SK-N-SH (cell line): ENCODE measurements at regions not wholly inside any gene's neighbourhood (a gene's known extent, or its start where the extent isn't known, plus 50 kb on each side); places are given as distances from the start of the nearest gene placed in this dataset.
"Not testable (repeated sequence)": the region's sequence is repeated elsewhere in the genome, so short reads cannot be mapped to it uniquely, and the experiment has no call there.

ENCODE experiments used
- CTCF ChIA-PET: fragments of 300-600, 350-600 bp; formaldehyde crosslinking; extraction: SDS; loops from one replicate; lab custom pipeline; 2021; lab: Yijun Ruan, JAX
- POLR2A ChIA-PET: fragments of 350-600 bp; sonication (Branson Sonifier 250); formaldehyde crosslinking; extraction: SDS; loops from one replicate; lab custom pipeline; 2020; ENCODE audit warnings: antibody characterized with exemption, inconsistent platforms; lab: Yijun Ruan, JAX
- DNase-seq: peaks from one replicate; pipeline ENCODE4 v3.0.0; 2012
- H2AFZ ChIP-seq: fragments of 200-600 bp; sonication (generic); 2 replicates; pipeline ENCODE4 v1.8.1; 2016; ENCODE audit warnings: antibody characterized with exemption, mild to moderate bottlenecking, low read depth
- H3F3A ChIP-seq: fragments of 200-600 bp; sonication (generic); replicated peaks from 2 replicates; pipeline ENCODE3; 2016; ENCODE audit warnings: antibody characterized with exemption, mild to moderate bottlenecking; ENCODE audit not compliant: insufficient read depth
- H3K27ac ChIP-seq, 2 experiments: fragments of 200-500 bp in 1 of 2; fragments of 200-600 bp in 1 of 2; sonication (Bioruptor generic) in 1 of 2; sonication (generic), shearing (Covaris generic) in 1 of 2; 2 replicates each; pipeline versions ENCODE4 v1.5.1 to v1.6.1; 2014 to 2016; ENCODE audit warnings: low read depth in 2 of 2, inconsistent platforms in 1 of 2, low read length in 1 of 2, mild to moderate bottlenecking in 1 of 2, mixed read lengths in 1 of 2
- H3K27me3 ChIP-seq: fragments of 200-600 bp; sonication (generic), shearing (Covaris generic); 2 replicates; pipeline ENCODE4 v1.6.1; 2016; ENCODE audit warnings: mixed run types; ENCODE audit not compliant: insufficient read depth
- H3K36me3 ChIP-seq, 2 experiments: fragments of 200-500 bp in 1 of 2; fragments of 200-600 bp in 1 of 2; sonication (Bioruptor generic) in 1 of 2; sonication (generic) in 1 of 2; replicated peaks in 1 of 2; 2 replicates each; pipeline versions ENCODE3 to v1.5.1; 2014 to 2016; ENCODE audit warnings: low read length in 1 of 2, mild to moderate bottlenecking in 1 of 2; ENCODE audit not compliant: insufficient read depth in 2 of 2, control insufficient read depth in 1 of 2
- H3K4me1 ChIP-seq, 2 experiments: fragments of 200-500 bp in 1 of 2; fragments of 200-600 bp in 1 of 2; sonication (Bioruptor generic) in 1 of 2; sonication (generic), shearing (Covaris generic) in 1 of 2; 2 replicates each; pipeline versions ENCODE4 v1.5.1 to v1.6.1; 2014 to 2016; ENCODE audit warnings: low read depth in 1 of 2, low read length in 1 of 2, mixed run types in 1 of 2; ENCODE audit not compliant: insufficient read depth in 2 of 2, control insufficient read depth in 1 of 2
- H3K4me2 ChIP-seq: fragments of 200-600 bp; sonication (generic), shearing (Covaris generic); 2 replicates; pipeline ENCODE4 v1.6.1; 2017; ENCODE audit warnings: mixed run types
- H3K4me3 ChIP-seq, 2 experiments: fragments of 200-500 bp in 1 of 2; fragments of 200-600 bp in 1 of 2; sonication (Bioruptor generic) in 1 of 2; sonication (generic), shearing (Covaris generic) in 1 of 2; 2 replicates each; pipeline versions ENCODE4 v1.5.1 to v1.8.1; 2014 to 2016; ENCODE audit warnings: low read depth in 2 of 2, inconsistent platforms in 1 of 2, low read length in 1 of 2, mild to moderate bottlenecking in 1 of 2, mixed read lengths in 1 of 2, moderate library complexity in 1 of 2
- H3K79me2 ChIP-seq: fragments of 200-600 bp; sonication (generic); 2 replicates; pipeline ENCODE4 v1.8.1; 2017; ENCODE audit warnings: mild to moderate bottlenecking; ENCODE audit not compliant: insufficient read depth
- H3K9ac ChIP-seq: fragments of 200-600 bp; sonication (generic); 2 replicates; pipeline ENCODE4 v1.6.1; 2017; ENCODE audit warnings: mixed run types
- H3K9me2 ChIP-seq: fragments of 200-600 bp; sonication (generic); 2 replicates; pipeline ENCODE4 v1.6.1; 2017; ENCODE audit warnings: mixed run types
- H3K9me3 ChIP-seq: fragments of 200-600 bp; sonication (generic); 2 replicates; pipeline ENCODE4 v1.6.1; 2017; ENCODE audit warnings: mixed run types, mild to moderate bottlenecking, moderate library complexity
- H4K20me1 ChIP-seq: fragments of 200-600 bp; sonication (generic); 2 replicates; pipeline ENCODE4 v1.6.1; 2017; ENCODE audit warnings: mild to moderate bottlenecking, mixed run types; ENCODE audit not compliant: insufficient read depth
- CHD2 ChIP-seq: fragments of 150-350 bp; IDR thresholded peaks from 2 replicates; pipeline ENCODE4 v1.6.1; 2018; ENCODE audit warnings: low read length; ENCODE audit not compliant: partially characterized antibody
- CTCF ChIP-seq: fragments of 200-600 bp; sonication (generic); IDR thresholded peaks from 2 replicates; pipeline ENCODE4 v1.6.1; 2017; ENCODE audit warnings: antibody characterized with exemption, mild to moderate bottlenecking, moderate library complexity
- ELF1 ChIP-seq: IDR thresholded peaks from 2 replicates; pipeline ENCODE4 v1.4.0; 2012
- FOXM1 ChIP-seq: IDR thresholded peaks from 2 replicates; pipeline ENCODE4 v1.4.0; 2012; ENCODE audit warnings: low read depth, mild to moderate bottlenecking
- GABPA ChIP-seq: IDR thresholded peaks from 2 replicates; pipeline ENCODE4 v1.4.0; 2012; ENCODE audit warnings: low read depth, mild to moderate bottlenecking
- IRF3 ChIP-seq: fragments of 150-350 bp; IDR thresholded peaks from 2 replicates; pipeline ENCODE4 v1.6.1; 2016; ENCODE audit warnings: mild to moderate bottlenecking, low read depth, low read length
- JUND ChIP-seq: IDR thresholded peaks from 2 replicates; pipeline ENCODE4 v1.4.0; 2012
- MAX ChIP-seq: IDR thresholded peaks from 2 replicates; pipeline ENCODE4 v1.4.0; 2012; ENCODE audit warnings: low read depth
- MEF2A ChIP-seq: IDR thresholded peaks from 2 replicates; pipeline ENCODE4 v1.4.0; 2012; ENCODE audit warnings: low read depth, borderline replicate concordance
- NFIC ChIP-seq: IDR thresholded peaks from 2 replicates; pipeline ENCODE4 v1.4.0; 2012; ENCODE audit warnings: borderline replicate concordance
- NRF1 ChIP-seq: IDR thresholded peaks from 2 replicates; pipeline ENCODE4 v1.6.1; 2012; ENCODE audit warnings: low read depth, mild to moderate bottlenecking, low read length
- RAD21 ChIP-seq: IDR thresholded peaks from 2 replicates; pipeline ENCODE4 v1.6.1; 2012; ENCODE audit warnings: mild to moderate bottlenecking, low read length
- REST ChIP-seq: IDR thresholded peaks from 2 replicates; pipeline ENCODE4 v1.6.1; 2012; ENCODE audit warnings: mild to moderate bottlenecking, low read depth, low read length, moderate library complexity
- SMC3 ChIP-seq: IDR thresholded peaks from 2 replicates; pipeline ENCODE4 v1.6.1; 2012; ENCODE audit warnings: low read depth, low read length, improper control_type of control experiment
- WGBS: methylation state at CpG from one replicate; pipeline ENCODE4 v1.1.6; 2017; ENCODE audit warnings: low lambda C conversion rate; 5-methylcytosine and 5-hydroxymethylcytosine counted together
- TF ChIP-seq, protein P1 (sequence below): IDR thresholded peaks from 2 replicates; pipeline ENCODE4 v1.4.0; 2012; ENCODE audit warnings: low read depth, borderline replicate concordance

GRCh38 chr13:106083620-106084350, 451.7 kb downstream of the EFNB2 start:
- H3K36me3 ChIP-seq: no peaks in the 10 kb centered on the region
- CTCF ChIA-PET: no interaction called here

GRCh38 chr13:106081221-106081620, 454.2 kb downstream of the EFNB2 start:
- CTCF ChIA-PET: not testable (repeated sequence)

More at GRCh38 chr13:106083620-106084350, 451.7 kb downstream of the EFNB2 start:
- DNase-seq: peak; percentile 18
- Histone ChIP-seq H3F3A (no peaks in the 10 kb centered on the region), H3K27ac (no peak overlapping the region), H4K20me1 (no peaks in the 10 kb centered on the region), H3K27me3 (no peaks in the 10 kb centered on the region), H3K9me2 (no peaks in the 10 kb centered on the region), H3K4me1 (no peaks in the 10 kb centered on the region; a peak in 1 of 4 replicates), H3K9ac (no peak overlapping the region), H3K79me2 (no peaks in the 10 kb centered on the region), H3K4me2 (no peak overlapping the region), H3K9me3 (no peaks in the 10 kb centered on the region), H2AFZ (no peak overlapping the region), H3K4me3 (no peak overlapping the region)
- POLR2A ChIA-PET: no interaction called here
- TF ChIP-seq SMC3 (peak; percentile 68), RAD21 (peak; percentile 68), CTCF (peak; percentile 67), NFIC (no peak)
- 71% methylated on average over 3 of the region's 3 CpGs for WGBS

DNA sequence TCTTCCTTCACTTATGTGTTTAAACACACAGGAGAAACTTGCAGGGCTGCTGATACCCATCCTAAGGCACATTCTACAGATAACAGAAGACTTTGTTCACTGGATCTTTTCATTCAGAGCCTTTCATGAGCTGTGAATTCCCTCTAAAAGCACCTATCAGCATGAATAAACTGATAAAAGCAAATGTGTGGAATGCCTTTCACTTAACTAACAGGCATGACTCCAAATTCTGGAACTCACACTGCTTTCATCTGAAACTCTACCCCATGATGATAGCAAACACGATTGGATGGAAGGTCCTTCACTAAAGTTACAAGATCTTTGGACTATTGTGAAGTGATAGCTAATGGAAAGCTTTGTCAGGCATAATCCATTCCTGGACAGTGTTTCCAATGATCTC, 457.3 kb downstream of the EFNB2 start:
- Histone ChIP-seq H3K27me3 (no peaks in the 10 kb centered on the region), H3K27ac (no peak overlapping the region), H3K79me2 (no peaks in the 10 kb centered on the region), H3F3A (no peaks in the 10 kb centered on the region), H3K4me1 (no peaks in the 10 kb centered on the region; a peak in 1 of 4 replicates), H3K4me2 (no peak overlapping the region), H3K9ac (no peak overlapping the region), H3K4me3 (no peak overlapping the region), H2AFZ (no peak overlapping the region), H3K36me3 (no peaks in the 10 kb centered on the region), H4K20me1 (no peaks in the 10 kb centered on the region), H3K9me3 (no peaks in the 10 kb centered on the region), H3K9me2 (no peaks in the 10 kb centered on the region)
- DNase-seq: no peak
- ChIA-PET CTCF (interaction anchor here (1.3 kb wide), 1 partner anchor 443 kb away, joined by 4 read pairs; no protein-coding TSS in a partner anchor), POLR2A (no interaction called here)
- 73% methylated on average over 1 of the region's 1 CpG for WGBS
- TF ChIP-seq CHD2 (no peak), MAX (no peak), IRF3 (no peak), ELF1 (no peak), RAD21 (no peak), FOXM1 (no peak), MEF2A (no peak), GABPA (no peak), JUND (no peak), NRF1 (no peak), REST (no peak)
- TF ChIP-seq, protein P1, sequence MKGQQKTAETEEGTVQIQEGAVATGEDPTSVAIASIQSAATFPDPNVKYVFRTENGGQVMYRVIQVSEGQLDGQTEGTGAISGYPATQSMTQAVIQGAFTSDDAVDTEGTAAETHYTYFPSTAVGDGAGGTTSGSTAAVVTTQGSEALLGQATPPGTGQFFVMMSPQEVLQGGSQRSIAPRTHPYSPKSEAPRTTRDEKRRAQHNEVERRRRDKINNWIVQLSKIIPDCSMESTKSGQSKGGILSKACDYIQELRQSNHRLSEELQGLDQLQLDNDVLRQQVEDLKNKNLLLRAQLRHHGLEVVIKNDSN: no peak

More at GRCh38 chr13:106081221-106081620, 454.2 kb downstream of the EFNB2 start:
- H3K9ac ChIP-seq, DNase-seq, H3K4me2 ChIP-seq, H3K9me3 ChIP-seq, H3K27ac ChIP-seq, H2AFZ ChIP-seq, POLR2A ChIA-PET, H3F3A ChIP-seq, H4K20me1 ChIP-seq, H3K27me3 ChIP-seq, H3K4me3 ChIP-seq, H3K36me3 ChIP-seq, H3K79me2 ChIP-seq, H3K4me1 ChIP-seq, H3K9me2 ChIP-seq: not testable (repeated sequence)
- 95% methylated on average over 6 of the region's 6 CpGs for WGBS
